ENCODE measurements at regions not wholly inside any gene's neighbourhood (a gene's known extent, or its start where the extent isn't known, plus 50 kb on each side); places are given as distances from the start of the nearest gene placed in this dataset.

- TF ChIP-seq, protein P1, sequence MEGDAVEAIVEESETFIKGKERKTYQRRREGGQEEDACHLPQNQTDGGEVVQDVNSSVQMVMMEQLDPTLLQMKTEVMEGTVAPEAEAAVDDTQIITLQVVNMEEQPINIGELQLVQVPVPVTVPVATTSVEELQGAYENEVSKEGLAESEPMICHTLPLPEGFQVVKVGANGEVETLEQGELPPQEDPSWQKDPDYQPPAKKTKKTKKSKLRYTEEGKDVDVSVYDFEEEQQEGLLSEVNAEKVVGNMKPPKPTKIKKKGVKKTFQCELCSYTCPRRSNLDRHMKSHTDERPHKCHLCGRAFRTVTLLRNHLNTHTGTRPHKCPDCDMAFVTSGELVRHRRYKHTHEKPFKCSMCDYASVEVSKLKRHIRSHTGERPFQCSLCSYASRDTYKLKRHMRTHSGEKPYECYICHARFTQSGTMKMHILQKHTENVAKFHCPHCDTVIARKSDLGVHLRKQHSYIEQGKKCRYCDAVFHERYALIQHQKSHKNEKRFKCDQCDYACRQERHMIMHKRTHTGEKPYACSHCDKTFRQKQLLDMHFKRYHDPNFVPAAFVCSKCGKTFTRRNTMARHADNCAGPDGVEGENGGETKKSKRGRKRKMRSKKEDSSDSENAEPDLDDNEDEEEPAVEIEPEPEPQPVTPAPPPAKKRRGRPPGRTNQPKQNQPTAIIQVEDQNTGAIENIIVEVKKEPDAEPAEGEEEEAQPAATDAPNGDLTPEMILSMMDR (IDR thresholded peaks at IDR 0.05; ENCODE audit: control extremely low read depth, extremely low read depth) = no peak
- H3K36me3 ChIP-seq (ENCODE audit: control insufficient read depth in 4 of 4, insufficient read depth in 4 of 4, low read length in 4 of 4) = no peaks in the 10 kb centered on the region
- no peak overlapping the region for H3K27ac ChIP-seq (ENCODE audit: low read depth in 1 of 2, low read length in 1 of 2)
- H3K9me3 ChIP-seq (ENCODE audit: control insufficient read depth in 4 of 4, insufficient read depth in 3 of 4, low read length in 3 of 4) = peaks cover 0 to 3% (median 0%) of the 10 kb centered on the region in 4 donors
- H3K4me3 ChIP-seq = no peak overlapping the region
- no peak overlapping the region for H3K9ac ChIP-seq (ENCODE audit: insufficient read depth in 1 of 2, low read length in 2 of 2)
- DNase-seq (peak; percentile 43 to 77 (median 58)), ATAC-seq (ENCODE audit: insufficient read depth, low FRiP score) (no peak)
- no peaks in the 10 kb centered on the region for H3K27me3 ChIP-seq (ENCODE audit: control insufficient read depth in 3 of 3, insufficient read depth in 3 of 3, low read length in 2 of 3)
- WGBS, 2 donors = 72 to 83% methylated on average over 8 of the region's 8 CpGs
- peaks cover 0 to 9% (median 0%) of the 10 kb centered on the region in 5 donors for H3K4me1 ChIP-seq (ENCODE audit: control insufficient read depth in 5 of 5, insufficient read depth in 5 of 5, low read length in 5 of 5)
Measured at GRCh38 chr13:32947411-32948276, 68.6 kb upstream of the KL start.

DNA sequence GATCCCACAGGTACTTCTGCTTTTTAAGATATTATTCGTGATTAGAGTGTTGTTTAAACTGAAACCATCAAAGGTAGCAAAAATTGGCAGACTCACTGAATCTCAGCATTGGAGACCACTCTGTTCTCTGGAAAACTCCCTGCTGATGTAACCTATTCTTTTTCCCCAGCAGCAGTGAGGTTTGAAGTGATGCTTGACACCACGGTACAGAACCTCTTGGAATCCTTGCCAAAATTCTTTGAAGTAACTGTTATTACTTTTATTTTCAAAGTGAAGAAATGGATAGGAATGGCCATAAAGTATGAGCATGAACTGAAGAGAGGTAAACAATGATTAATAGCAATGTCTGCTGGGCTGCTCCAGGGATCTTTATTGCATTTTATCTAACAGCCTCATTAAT is 66.4 kb upstream of the KL start:
- TF ChIP-seq, protein P1 (IDR thresholded peaks at IDR 0.05; ENCODE audit: control extremely low read depth, extremely low read depth) = no peak
- Histone ChIP-seq H3K27me3 (ENCODE audit: control insufficient read depth in 3 of 3, insufficient read depth in 3 of 3, low read length in 2 of 3) (no peaks in the 10 kb centered on the region), H3K9me3 (ENCODE audit: control insufficient read depth in 4 of 4, insufficient read depth in 3 of 4, low read length in 3 of 4) (peaks cover 0 to 3% (median 0%) of the 10 kb centered on the region in 4 donors), H3K9ac (ENCODE audit: insufficient read depth in 1 of 2, low read length in 2 of 2) (no peak overlapping the region), H3K4me3 (no peak overlapping the region), H3K4me1 (ENCODE audit: control insufficient read depth in 5 of 5, insufficient read depth in 5 of 5, low read length in 5 of 5) (peaks cover 0 to 9% (median 0%) of the 10 kb centered on the region in 5 donors), H3K36me3 (ENCODE audit: control insufficient read depth in 4 of 4, insufficient read depth in 4 of 4, low read length in 4 of 4) (no peaks in the 10 kb centered on the region), H3K27ac (ENCODE audit: low read depth in 1 of 2, low read length in 1 of 2) (no peak overlapping the region)
- DNase-seq (no peak), ATAC-seq (ENCODE audit: insufficient read depth, low FRiP score) (no peak)
- WGBS, 2 donors = 49 to 56% methylated on average over 2 of the region's 2 CpGs

- no peak for ATAC-seq (ENCODE audit: insufficient read depth, low FRiP score)
- TF ChIP-seq, protein P1 (IDR thresholded peaks at IDR 0.05; ENCODE audit: control extremely low read depth, extremely low read depth) = no peak
Measured at GRCh38 chr13:32951580-32951979, 64.6 kb upstream of the KL start.

More at GRCh38 chr13:32951580-32951979, 64.6 kb upstream of the KL start:
- no peak for DNase-seq
- H3K9me3 ChIP-seq (ENCODE audit: control insufficient read depth in 4 of 4, insufficient read depth in 3 of 4, low read length in 3 of 4) = no peaks in the 10 kb centered on the region
- H3K4me3 ChIP-seq = no peak overlapping the region
- H3K27me3 ChIP-seq (ENCODE audit: control insufficient read depth in 3 of 3, insufficient read depth in 3 of 3, low read length in 2 of 3) = no peaks in the 10 kb centered on the region
- H3K4me1 ChIP-seq (ENCODE audit: control insufficient read depth in 5 of 5, insufficient read depth in 5 of 5, low read length in 5 of 5) = peaks cover 0 to 7% (median 0%) of the 10 kb centered on the region in 5 donors
- no peak overlapping the region for H3K27ac ChIP-seq (ENCODE audit: low read depth in 1 of 2, low read length in 1 of 2)
- 71 to 82% methylated on average over 1 of the region's 1 CpG for WGBS, 2 donors
- H3K9ac ChIP-seq (ENCODE audit: insufficient read depth in 1 of 2, low read length in 2 of 2) = no peak overlapping the region
- no peaks in the 10 kb centered on the region for H3K36me3 ChIP-seq (ENCODE audit: control insufficient read depth in 4 of 4, insufficient read depth in 4 of 4, low read length in 4 of 4)
